NB4 (cell line): ENCODE measurements at regions not wholly inside any gene's neighbourhood (a gene's known extent, or its start where the extent isn't known, plus 50 kb on each side); places are given as distances from the start of the nearest gene placed in this dataset.
"Not testable (repeated sequence)": the region's sequence is repeated elsewhere in the genome, so short reads cannot be mapped to it uniquely, and the experiment has no call there.

Experiments
- DNase-seq: peaks from one replicate; pipeline ENCODE4 v3.0.0; 2010; ENCODE audit warnings: low read depth
- H3K4me3 ChIP-seq: one replicate; pipeline ENCODE4 v1.5.1; 2011; ENCODE audit warnings: mild to moderate bottlenecking, low read depth, low read length, moderate library complexity
- MAX ChIP-seq: IDR thresholded peaks from 2 replicates; pipeline ENCODE4 v1.6.1; 2011; ENCODE audit warnings: low read depth, low read length
- MYC ChIP-seq: IDR thresholded peaks from 2 replicates; pipeline ENCODE4 v1.6.1; 2011; ENCODE audit warnings: low read depth, low read length
- POLR2A ChIP-seq: IDR thresholded peaks from 2 replicates; pipeline ENCODE4 v1.6.1; 2011; ENCODE audit warnings: mild to moderate bottlenecking; ENCODE audit not compliant: insufficient read length; ENCODE audit errors: extremely low read depth
- TF ChIP-seq, protein P1 (sequence below): IDR thresholded peaks from one replicate; pipeline ENCODE4 v1.5.1; 2012; ENCODE audit warnings: low read depth, low read length

DNA sequence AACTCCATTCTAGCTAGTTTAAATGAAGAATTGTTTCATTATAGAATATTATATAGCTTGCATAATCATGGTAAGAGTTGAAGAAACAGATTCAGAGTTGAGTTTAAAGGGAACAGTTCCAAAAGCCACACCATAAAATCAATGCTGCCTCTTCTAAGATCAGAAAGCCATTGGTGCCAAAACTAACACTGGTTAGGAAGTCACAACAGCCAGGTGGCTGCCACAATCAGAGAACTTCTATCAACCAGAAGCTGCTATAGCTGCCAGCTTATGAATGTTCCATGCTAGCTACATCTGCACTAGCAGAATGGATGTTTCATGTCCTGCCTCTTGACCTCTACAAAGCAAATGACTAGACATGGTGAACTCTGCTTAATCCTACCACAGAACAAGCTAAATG lies 583.1 kb upstream of the LRRN3 start:
- TF ChIP-seq, protein P1, sequence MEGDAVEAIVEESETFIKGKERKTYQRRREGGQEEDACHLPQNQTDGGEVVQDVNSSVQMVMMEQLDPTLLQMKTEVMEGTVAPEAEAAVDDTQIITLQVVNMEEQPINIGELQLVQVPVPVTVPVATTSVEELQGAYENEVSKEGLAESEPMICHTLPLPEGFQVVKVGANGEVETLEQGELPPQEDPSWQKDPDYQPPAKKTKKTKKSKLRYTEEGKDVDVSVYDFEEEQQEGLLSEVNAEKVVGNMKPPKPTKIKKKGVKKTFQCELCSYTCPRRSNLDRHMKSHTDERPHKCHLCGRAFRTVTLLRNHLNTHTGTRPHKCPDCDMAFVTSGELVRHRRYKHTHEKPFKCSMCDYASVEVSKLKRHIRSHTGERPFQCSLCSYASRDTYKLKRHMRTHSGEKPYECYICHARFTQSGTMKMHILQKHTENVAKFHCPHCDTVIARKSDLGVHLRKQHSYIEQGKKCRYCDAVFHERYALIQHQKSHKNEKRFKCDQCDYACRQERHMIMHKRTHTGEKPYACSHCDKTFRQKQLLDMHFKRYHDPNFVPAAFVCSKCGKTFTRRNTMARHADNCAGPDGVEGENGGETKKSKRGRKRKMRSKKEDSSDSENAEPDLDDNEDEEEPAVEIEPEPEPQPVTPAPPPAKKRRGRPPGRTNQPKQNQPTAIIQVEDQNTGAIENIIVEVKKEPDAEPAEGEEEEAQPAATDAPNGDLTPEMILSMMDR = no peak
- TF ChIP-seq MAX (no peak), POLR2A (no peak), MYC (no peak)
- no peak for DNase-seq
- H3K4me3 ChIP-seq = no peak overlapping the region

GRCh38 chr7:110514975-110515551 lies 575.9 kb upstream of the LRRN3 start:
- DNase-seq, H3K4me3 ChIP-seq: not testable (repeated sequence)

DNA sequence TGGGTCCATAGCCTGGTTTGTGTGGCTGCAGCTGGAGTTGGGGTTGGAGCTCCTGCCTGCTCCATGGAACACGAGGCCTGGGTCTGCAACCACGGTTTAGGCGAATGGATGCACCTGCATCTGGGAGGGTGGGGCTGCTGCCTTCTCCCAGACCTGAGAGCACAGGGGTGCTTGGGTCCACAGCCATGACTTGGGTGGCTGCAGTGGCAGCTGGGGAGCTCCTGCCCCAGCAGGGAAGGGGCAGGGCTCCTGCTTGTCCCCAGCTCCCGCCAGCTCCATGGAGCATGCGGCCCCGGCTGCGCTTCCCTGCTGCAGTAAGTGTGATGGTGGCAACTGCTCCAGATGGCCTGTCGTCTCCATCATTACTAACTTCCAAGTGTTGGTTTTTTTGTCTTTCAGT lies 571.1 kb upstream of the LRRN3 start:
- TF ChIP-seq MAX = no peak
- no peak for TF ChIP-seq POLR2A
- TF ChIP-seq, protein P1 = no peak
- no peak for TF ChIP-seq MYC
- no peak for DNase-seq
- no peak overlapping the region for H3K4me3 ChIP-seq

GRCh38 chr7:110521357-110521911 lies 569.5 kb upstream of the LRRN3 start:
- TF ChIP-seq POLR2A (no peak), MAX (no peak), MYC (no peak)
- TF ChIP-seq, protein P1 = no peak
- DNase-seq = no peak
- no peak overlapping the region for H3K4me3 ChIP-seq

- TF ChIP-seq POLR2A (no peak), MAX (no peak), MYC (no peak)
- TF ChIP-seq, protein P1 = no peak
- no peak for DNase-seq
Observed at GRCh38 chr7:110522061-110522760, 568.7 kb upstream of the LRRN3 start.

DNA sequence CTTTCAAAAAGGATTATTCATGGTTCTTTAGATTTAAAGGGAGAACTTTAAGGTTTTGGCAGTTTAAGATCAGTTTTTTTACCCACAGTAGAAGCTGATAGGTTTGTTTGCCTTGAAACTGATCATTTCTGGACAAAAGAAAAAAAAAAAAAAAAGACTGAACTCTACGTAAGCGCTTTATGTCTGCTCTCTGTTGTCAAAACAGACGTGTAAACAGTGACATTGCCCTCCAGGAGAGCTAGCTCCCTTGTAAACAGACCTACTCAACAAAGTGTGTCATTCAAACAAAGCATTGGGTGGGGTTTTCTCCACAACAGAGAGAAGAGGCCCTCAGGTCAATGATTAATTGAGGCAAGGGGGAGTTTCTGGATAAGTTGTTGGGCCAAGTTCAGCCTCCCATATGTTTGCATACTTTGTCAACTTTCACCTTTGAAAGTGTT lies 568.1 kb upstream of the LRRN3 start:
- no peak overlapping the region for H3K4me3 ChIP-seq
- TF ChIP-seq MYC (no peak), POLR2A (no peak), MAX (no peak)
- TF ChIP-seq, protein P1 = no peak
- DNase-seq = no peak

More at GRCh38 chr7:110522061-110522760, 568.7 kb upstream of the LRRN3 start:
- no peak overlapping the region for H3K4me3 ChIP-seq
